ENCODE measurements at regions not wholly inside any gene's neighbourhood (a gene's known extent, or its start where the extent isn't known, plus 50 kb on each side); places are given as distances from the start of the nearest gene placed in this dataset.

DNA sequence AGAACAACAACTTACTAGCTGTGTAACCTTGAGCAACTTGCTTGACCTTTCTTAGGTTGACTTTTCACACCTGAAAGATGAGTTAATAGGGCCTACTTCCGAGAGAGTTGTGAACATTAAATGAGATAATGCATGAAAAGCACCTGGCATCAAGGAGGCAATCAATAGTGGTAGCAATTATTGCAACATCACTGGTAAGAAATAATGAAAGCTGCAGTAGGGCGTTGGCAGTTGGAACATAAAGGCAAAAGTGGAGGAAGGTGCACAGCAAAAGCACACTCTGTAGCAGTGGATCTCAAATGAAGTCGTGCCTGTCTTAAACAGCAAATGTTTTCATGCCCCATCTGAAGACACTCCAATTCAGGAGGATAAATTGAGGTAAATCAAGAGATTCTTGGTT lies 178.9 kb upstream of the VRK2 start:
- Histone ChIP-seq H3K27ac (ENCODE audit: low read depth, low read length) (no peak overlapping the region), H3F3A (ENCODE audit: insufficient read depth) (no peaks in the 10 kb centered on the region), H3K27me3 (ENCODE audit: low read length) (no peaks in the 10 kb centered on the region), H3K9ac (ENCODE audit: low read length) (no peak overlapping the region), H2AFZ (ENCODE audit: low read depth, low read length, severe bottlenecking) (no peak overlapping the region), H3K4me3 (ENCODE audit: insufficient read depth, low read length, poor library complexity, severe bottlenecking) (no peak overlapping the region), H3K79me2 (ENCODE audit: insufficient read depth, low read length) (no peaks in the 10 kb centered on the region), H3K4me2 (ENCODE audit: low read depth, low read length, poor library complexity, severe bottlenecking) (no peak overlapping the region), H3K36me3 (ENCODE audit: low read length) (no peaks in the 10 kb centered on the region), H4K20me1 (ENCODE audit: low read depth, low read length) (no peaks in the 10 kb centered on the region), H3K9me2 (replicated peaks; ENCODE audit: insufficient read depth, low read length) (no peaks in the 10 kb centered on the region), H3K9me3 (ENCODE audit: insufficient read depth, low read length) (no peaks in the 10 kb centered on the region)
- TF ChIP-seq, protein P1, sequence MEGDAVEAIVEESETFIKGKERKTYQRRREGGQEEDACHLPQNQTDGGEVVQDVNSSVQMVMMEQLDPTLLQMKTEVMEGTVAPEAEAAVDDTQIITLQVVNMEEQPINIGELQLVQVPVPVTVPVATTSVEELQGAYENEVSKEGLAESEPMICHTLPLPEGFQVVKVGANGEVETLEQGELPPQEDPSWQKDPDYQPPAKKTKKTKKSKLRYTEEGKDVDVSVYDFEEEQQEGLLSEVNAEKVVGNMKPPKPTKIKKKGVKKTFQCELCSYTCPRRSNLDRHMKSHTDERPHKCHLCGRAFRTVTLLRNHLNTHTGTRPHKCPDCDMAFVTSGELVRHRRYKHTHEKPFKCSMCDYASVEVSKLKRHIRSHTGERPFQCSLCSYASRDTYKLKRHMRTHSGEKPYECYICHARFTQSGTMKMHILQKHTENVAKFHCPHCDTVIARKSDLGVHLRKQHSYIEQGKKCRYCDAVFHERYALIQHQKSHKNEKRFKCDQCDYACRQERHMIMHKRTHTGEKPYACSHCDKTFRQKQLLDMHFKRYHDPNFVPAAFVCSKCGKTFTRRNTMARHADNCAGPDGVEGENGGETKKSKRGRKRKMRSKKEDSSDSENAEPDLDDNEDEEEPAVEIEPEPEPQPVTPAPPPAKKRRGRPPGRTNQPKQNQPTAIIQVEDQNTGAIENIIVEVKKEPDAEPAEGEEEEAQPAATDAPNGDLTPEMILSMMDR (IDR thresholded peaks at IDR 0.05; ENCODE audit: insufficient read depth, low read length, poor library complexity, severe bottlenecking), result no peak
- TF ChIP-seq EZH2phosphoT487 (conservative IDR thresholded peaks at IDR 0.05; ENCODE audit: low read length), result no peak

DNA sequence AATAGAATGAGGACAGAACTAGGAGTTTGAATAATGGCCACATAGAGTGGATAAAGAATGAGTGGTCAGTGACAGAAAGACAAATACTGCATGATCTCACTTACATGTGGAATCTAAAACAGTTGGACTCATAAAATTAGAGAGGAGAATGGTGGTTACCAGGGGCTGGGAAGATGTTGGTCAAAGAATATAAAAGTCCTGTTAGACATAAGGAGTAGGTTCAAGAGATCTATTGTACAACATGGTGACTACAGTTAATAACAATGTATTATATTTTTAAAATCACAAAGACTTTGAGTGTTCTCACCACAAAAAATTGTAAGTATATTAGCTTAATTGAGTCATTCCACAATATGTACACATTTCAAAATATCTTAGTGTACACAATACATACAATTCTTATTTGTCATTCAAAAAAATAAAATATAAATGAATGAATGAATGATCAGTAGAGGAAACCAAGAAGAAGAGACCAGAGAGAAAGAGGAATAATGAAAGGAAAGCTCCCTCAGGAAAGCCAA lies 177.9 kb upstream of the VRK2 start:
- Histone ChIP-seq H3K79me2 (ENCODE audit: insufficient read depth, low read length) (no peaks in the 10 kb centered on the region), H3K4me3 (ENCODE audit: insufficient read depth, low read length, poor library complexity, severe bottlenecking) (no peak overlapping the region), H3K27ac (ENCODE audit: low read depth, low read length) (no peak overlapping the region), H3K9me3 (ENCODE audit: insufficient read depth, low read length) (no peaks in the 10 kb centered on the region), H3K36me3 (ENCODE audit: low read length) (no peaks in the 10 kb centered on the region), H3F3A (ENCODE audit: insufficient read depth) (no peaks in the 10 kb centered on the region), H4K20me1 (ENCODE audit: low read depth, low read length) (no peaks in the 10 kb centered on the region), H3K4me2 (ENCODE audit: low read depth, low read length, poor library complexity, severe bottlenecking) (no peak overlapping the region), H3K27me3 (ENCODE audit: low read length) (no peaks in the 10 kb centered on the region), H2AFZ (ENCODE audit: low read depth, low read length, severe bottlenecking) (no peak overlapping the region), H3K9me2 (replicated peaks; ENCODE audit: insufficient read depth, low read length) (no peaks in the 10 kb centered on the region), H3K9ac (ENCODE audit: low read length) (no peak overlapping the region)
- no peak for TF ChIP-seq EZH2phosphoT487 (conservative IDR thresholded peaks at IDR 0.05; ENCODE audit: low read length)
- TF ChIP-seq, protein P1 (IDR thresholded peaks at IDR 0.05; ENCODE audit: insufficient read depth, low read length, poor library complexity, severe bottlenecking), result no peak

DNA sequence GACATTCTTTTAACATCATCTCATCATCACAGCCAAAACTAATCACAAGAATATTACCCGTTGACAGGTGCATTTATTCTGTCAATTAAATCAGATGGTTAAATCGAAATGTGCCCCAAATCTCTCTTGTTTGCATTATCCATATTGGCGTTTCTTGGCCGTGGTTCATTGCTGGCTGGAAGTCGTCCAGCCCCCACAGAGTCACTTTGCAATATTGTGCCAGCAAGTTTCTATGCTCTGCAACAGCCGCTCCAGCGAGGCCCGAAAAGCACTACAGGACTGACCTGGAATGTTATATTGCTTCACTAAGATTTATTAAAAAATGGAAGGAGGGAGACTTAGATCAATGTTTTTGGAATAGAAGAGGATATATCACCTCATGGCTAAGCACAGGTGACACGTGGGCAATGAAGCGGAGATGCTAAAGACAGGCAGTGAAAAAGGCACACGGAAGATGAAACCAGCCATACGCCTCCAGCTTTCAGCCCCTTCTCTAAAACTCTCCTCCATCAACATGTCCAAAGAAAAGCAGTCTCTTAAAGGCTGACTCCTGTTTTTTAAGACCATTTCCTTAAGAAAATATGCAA lies 176.8 kb upstream of the VRK2 start:
- Histone ChIP-seq H4K20me1 (ENCODE audit: low read depth, low read length) (no peaks in the 10 kb centered on the region), H3K4me2 (ENCODE audit: low read depth, low read length, poor library complexity, severe bottlenecking) (no peak overlapping the region), H3K36me3 (ENCODE audit: low read length) (no peaks in the 10 kb centered on the region), H3K79me2 (ENCODE audit: insufficient read depth, low read length) (no peaks in the 10 kb centered on the region), H3K27ac (ENCODE audit: low read depth, low read length) (no peak overlapping the region), H3K27me3 (ENCODE audit: low read length) (no peaks in the 10 kb centered on the region), H3K9me3 (ENCODE audit: insufficient read depth, low read length) (no peaks in the 10 kb centered on the region), H3K9me2 (replicated peaks; ENCODE audit: insufficient read depth, low read length) (no peaks in the 10 kb centered on the region), H2AFZ (ENCODE audit: low read depth, low read length, severe bottlenecking) (no peak overlapping the region), H3K9ac (ENCODE audit: low read length) (no peak overlapping the region), H3F3A (ENCODE audit: insufficient read depth) (no peaks in the 10 kb centered on the region), H3K4me3 (ENCODE audit: insufficient read depth, low read length, poor library complexity, severe bottlenecking) (no peak overlapping the region)
- TF ChIP-seq, protein P1 (IDR thresholded peaks at IDR 0.05; ENCODE audit: insufficient read depth, low read length, poor library complexity, severe bottlenecking), result no peak
- TF ChIP-seq EZH2phosphoT487 (conservative IDR thresholded peaks at IDR 0.05; ENCODE audit: low read length), result no peak

Data from SU-DHL-6 (cell line).